Stimulated activated naive CD8-positive, alpha-beta T cell treated with anti-CD3 and anti-CD28 coated beads, Interleukin-15, Interleukin-2, amounts not matched to agents 100 ng/mL and 50 ng/mL, for 24 hours (primary cell): ENCODE measurements at regions not wholly inside any gene's neighbourhood (a gene's known extent, or its start where the extent isn't known, plus 50 kb on each side); places are given as distances from the start of the nearest gene placed in this dataset.
A peak's percentile ranks its signal among the peaks of the same experiment; 100 is the strongest.

Experiments
- H3K27ac Mint-ChIP-seq: one replicate; pipeline ENCODE4 v1.8.0; 2021; ENCODE audit warnings: mild to moderate bottlenecking, mixed read lengths
- H3K27me3 Mint-ChIP-seq: one replicate; pipeline ENCODE4 v1.8.0; 2021; ENCODE audit warnings: mixed read lengths
- H3K36me3 Mint-ChIP-seq: one replicate; pipeline ENCODE4 v1.8.0; 2021; ENCODE audit warnings: low read depth, mixed read lengths
- H3K4me1 Mint-ChIP-seq: one replicate; pipeline ENCODE4 v1.8.0; 2021; ENCODE audit warnings: low read depth, mixed read lengths
- H3K4me3 Mint-ChIP-seq: one replicate; pipeline ENCODE4 v1.8.0; 2021; ENCODE audit warnings: mild to moderate bottlenecking, mixed read lengths
- H3K9me3 Mint-ChIP-seq: one replicate; pipeline ENCODE4 v1.8.0; 2021; ENCODE audit warnings: mixed read lengths

- H3K27ac Mint-ChIP-seq = no peak overlapping the region
- no peaks in the 10 kb centered on the region for H3K36me3 Mint-ChIP-seq
- H3K27me3 Mint-ChIP-seq = no peaks in the 10 kb centered on the region
- H3K4me3 Mint-ChIP-seq = peak overlapping the region; percentile 26
- H3K9me3 Mint-ChIP-seq = no peaks in the 10 kb centered on the region
- H3K4me1 Mint-ChIP-seq = peaks cover 4% of the 10 kb centered on the region
Measured at GRCh38 chrY:19816920-19817319, 72.4 kb upstream of the KDM5D start.

GRCh38 chrY:19816053-19816823 is 71.7 kb upstream of the KDM5D start:
- no peak overlapping the region for H3K27ac Mint-ChIP-seq
- H3K9me3 Mint-ChIP-seq = no peaks in the 10 kb centered on the region
- H3K36me3 Mint-ChIP-seq = no peaks in the 10 kb centered on the region

More at GRCh38 chrY:19816053-19816823, 71.7 kb upstream of the KDM5D start:
- H3K4me3 Mint-ChIP-seq = peak overlapping the region; percentile 13
- no peaks in the 10 kb centered on the region for H3K27me3 Mint-ChIP-seq
- H3K4me1 Mint-ChIP-seq = peaks cover 4% of the 10 kb centered on the region
